Uterus (tissue), 2 donors: ENCODE measurements at regions not wholly inside any gene's neighbourhood (a gene's known extent, or its start where the extent isn't known, plus 50 kb on each side); places are given as distances from the start of the nearest gene placed in this dataset.

Experiments used
- CTCF ChIP-seq, 4 experiments: fragments of 200-600 bp in 2 of 4; fragments of 450-650 bp in 2 of 4; sonication (generic) in 2 of 4; IDR thresholded peaks; one replicate each; pipeline ENCODE4 v1.5.1; 2016 to 2019; ENCODE audit warnings: antibody characterized with exemption in 4 of 4, mild to moderate bottlenecking in 2 of 4, moderate library complexity in 1 of 4
- POLR2A ChIP-seq, 2 donors: fragments of 450-650 bp; IDR thresholded peaks; one replicate each; pipeline ENCODE4 v1.6.1; 2016; ENCODE audit warnings: antibody characterized with exemption in 2 of 2, mild to moderate bottlenecking in 1 of 2, moderate library complexity in 1 of 2

GRCh38 chr6:66931787-66932186, 1224.8 kb upstream of the EYS start:
- TF ChIP-seq CTCF (IDR thresholded peaks at IDR 0.05) = no peak
- TF ChIP-seq POLR2A (IDR thresholded peaks at IDR 0.05) = no peak
